ENCODE measurements at regions not wholly inside any gene's neighbourhood (a gene's known extent, or its start where the extent isn't known, plus 50 kb on each side); places are given as distances from the start of the nearest gene placed in this dataset.

DNA sequence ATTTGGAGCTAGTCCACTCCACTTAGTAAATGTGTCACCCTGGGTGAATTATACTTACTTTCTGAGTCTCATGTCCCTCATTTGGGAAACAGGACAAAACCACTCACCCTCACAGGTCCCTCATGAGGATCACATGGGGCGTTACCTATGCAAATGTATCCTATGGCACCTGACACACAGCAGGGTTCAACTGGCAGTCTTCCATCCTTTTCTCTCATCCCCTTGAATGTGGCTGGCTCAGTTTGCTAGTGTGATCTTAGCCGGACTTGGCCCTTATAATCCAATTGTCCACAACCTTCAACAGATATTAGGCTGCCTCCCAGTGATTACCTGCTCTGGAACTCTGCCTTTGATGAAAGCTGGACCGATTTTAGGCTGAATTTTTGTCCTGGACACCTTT lies 308.8 kb downstream of the MAP2K6 start:
- WGBS, 5 donors: 69 to 91% (median 86%) methylated on average over 3 of the region's 3 CpGs
- no peak for DNase-seq
- no peak overlapping the region for H3K4me3 ChIP-seq
- intact Hi-C loops (cut with DNase I; ENCODE audit: low total_unique reads): no loop called here
- H3K36me3 ChIP-seq: no peaks in the 10 kb centered on the region
- TF ChIP-seq POLR2AphosphoS5 (IDR thresholded peaks at IDR 0.05) (no peak), POLR2A (IDR thresholded peaks at IDR 0.05) (no peak)
- TF ChIP-seq, protein P1, sequence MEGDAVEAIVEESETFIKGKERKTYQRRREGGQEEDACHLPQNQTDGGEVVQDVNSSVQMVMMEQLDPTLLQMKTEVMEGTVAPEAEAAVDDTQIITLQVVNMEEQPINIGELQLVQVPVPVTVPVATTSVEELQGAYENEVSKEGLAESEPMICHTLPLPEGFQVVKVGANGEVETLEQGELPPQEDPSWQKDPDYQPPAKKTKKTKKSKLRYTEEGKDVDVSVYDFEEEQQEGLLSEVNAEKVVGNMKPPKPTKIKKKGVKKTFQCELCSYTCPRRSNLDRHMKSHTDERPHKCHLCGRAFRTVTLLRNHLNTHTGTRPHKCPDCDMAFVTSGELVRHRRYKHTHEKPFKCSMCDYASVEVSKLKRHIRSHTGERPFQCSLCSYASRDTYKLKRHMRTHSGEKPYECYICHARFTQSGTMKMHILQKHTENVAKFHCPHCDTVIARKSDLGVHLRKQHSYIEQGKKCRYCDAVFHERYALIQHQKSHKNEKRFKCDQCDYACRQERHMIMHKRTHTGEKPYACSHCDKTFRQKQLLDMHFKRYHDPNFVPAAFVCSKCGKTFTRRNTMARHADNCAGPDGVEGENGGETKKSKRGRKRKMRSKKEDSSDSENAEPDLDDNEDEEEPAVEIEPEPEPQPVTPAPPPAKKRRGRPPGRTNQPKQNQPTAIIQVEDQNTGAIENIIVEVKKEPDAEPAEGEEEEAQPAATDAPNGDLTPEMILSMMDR (IDR thresholded peaks at IDR 0.05 in 8 of 11, conservative IDR thresholded peaks at IDR 0.05 in 3 of 11): no peak
- H3K9me3 ChIP-seq: no peaks in the 10 kb centered on the region
- H3K27me3 ChIP-seq (replicated peaks in 1 of 7): no peaks in the 10 kb centered on the region
- no peak overlapping the region for H3K27ac ChIP-seq
- no peaks in the 10 kb centered on the region for H3K4me1 ChIP-seq

DNA sequence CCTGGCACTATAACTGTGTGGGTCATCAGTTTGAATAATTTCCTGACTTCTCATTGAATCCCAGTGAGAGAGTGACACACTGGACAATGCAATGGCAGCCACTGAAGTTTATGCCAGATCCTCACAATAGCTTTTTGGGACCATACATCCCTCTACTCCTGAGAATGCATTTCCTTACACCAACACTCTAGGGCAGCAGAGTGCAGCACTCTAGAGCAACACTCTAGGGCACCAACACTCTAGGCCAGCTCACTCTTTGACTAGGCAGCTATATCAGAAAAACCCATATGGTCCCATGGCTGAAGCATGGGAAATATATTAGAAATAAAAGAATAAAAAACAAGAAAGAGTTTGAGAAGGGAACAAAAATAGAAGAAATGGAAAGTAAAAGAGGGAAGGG lies 309.2 kb downstream of the MAP2K6 start:
- no peak for DNase-seq
- intact Hi-C loops (cut with DNase I; ENCODE audit: low total_unique reads): no loop called here
- Histone ChIP-seq H3K27ac (no peak overlapping the region), H3K4me1 (no peaks in the 10 kb centered on the region), H3K4me3 (no peak overlapping the region), H3K36me3 (no peaks in the 10 kb centered on the region), H3K9me3 (no peaks in the 10 kb centered on the region), H3K27me3 (replicated peaks in 1 of 7) (no peaks in the 10 kb centered on the region)
- TF ChIP-seq POLR2A (IDR thresholded peaks at IDR 0.05) (no peak), POLR2AphosphoS5 (IDR thresholded peaks at IDR 0.05) (no peak)
- TF ChIP-seq, protein P1 (IDR thresholded peaks at IDR 0.05 in 8 of 11, conservative IDR thresholded peaks at IDR 0.05 in 3 of 11): no peak

DNA sequence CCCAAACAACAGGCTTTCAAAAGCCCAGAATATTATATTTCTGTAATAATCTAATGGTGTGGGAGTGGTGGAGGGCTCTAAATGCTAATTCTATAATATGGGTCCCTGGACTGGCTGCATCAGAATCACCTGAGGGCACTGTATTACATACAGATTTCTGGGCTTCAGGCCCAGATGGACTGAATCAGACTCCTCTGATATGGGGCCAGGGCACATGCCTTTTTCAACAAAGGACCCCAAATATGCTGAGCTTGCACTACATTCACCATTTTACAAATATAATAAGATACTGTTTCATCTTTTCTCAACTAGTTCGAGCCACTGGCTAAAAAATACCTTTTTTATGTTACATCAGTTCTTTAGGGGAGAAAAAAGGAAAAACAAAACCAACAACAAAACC lies 309.7 kb downstream of the MAP2K6 start:
- no peaks in the 10 kb centered on the region for H3K36me3 ChIP-seq
- no peaks in the 10 kb centered on the region for H3K4me1 ChIP-seq
- no peak overlapping the region for H3K27ac ChIP-seq
- intact Hi-C loops (cut with DNase I; ENCODE audit: low total_unique reads): no loop called here
- H3K9me3 ChIP-seq: no peaks in the 10 kb centered on the region
- 71 to 85% (median 80%) methylated on average over 1 of the region's 1 CpG for WGBS, 5 donors
- no peaks in the 10 kb centered on the region for H3K27me3 ChIP-seq (replicated peaks in 1 of 7)
- no peak for DNase-seq
- TF ChIP-seq POLR2A (IDR thresholded peaks at IDR 0.05): no peak
- TF ChIP-seq, protein P1 (IDR thresholded peaks at IDR 0.05 in 8 of 11, conservative IDR thresholded peaks at IDR 0.05 in 3 of 11): no peak
- no peak overlapping the region for H3K4me3 ChIP-seq

DNA sequence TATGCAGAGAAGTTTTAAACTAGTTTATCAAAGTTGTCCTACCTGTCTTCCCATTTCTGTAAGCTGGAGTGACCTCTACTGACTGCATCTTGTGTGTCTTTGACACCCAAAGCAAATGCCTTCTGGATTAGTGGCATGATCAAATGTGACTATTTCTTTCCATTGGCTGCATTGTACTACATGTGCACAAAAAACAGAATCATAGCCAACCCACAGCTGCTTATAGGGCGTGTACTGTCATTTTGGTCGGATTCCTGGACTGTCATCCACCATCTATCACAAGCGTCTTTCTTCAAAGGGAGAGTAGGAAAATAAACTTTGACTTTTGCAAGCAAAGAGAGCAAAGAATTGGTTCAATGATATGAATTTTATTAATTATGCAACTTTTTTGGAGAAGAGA lies 310.6 kb downstream of the MAP2K6 start:
- no peak for DNase-seq
- TF ChIP-seq, protein P1 (IDR thresholded peaks at IDR 0.05 in 8 of 11, conservative IDR thresholded peaks at IDR 0.05 in 3 of 11): no peak
- TF ChIP-seq POLR2A (IDR thresholded peaks at IDR 0.05) (no peak), POLR2AphosphoS5 (IDR thresholded peaks at IDR 0.05) (no peak)
- WGBS, 5 donors: 78 to 92% (median 89%) methylated on average over 3 of the region's 3 CpGs
- Histone ChIP-seq H3K4me3 (no peak overlapping the region), H3K36me3 (no peaks in the 10 kb centered on the region), H3K4me1 (no peaks in the 10 kb centered on the region), H3K9me3 (no peaks in the 10 kb centered on the region), H3K27me3 (replicated peaks in 1 of 7) (no peaks in the 10 kb centered on the region), H3K27ac (no peak overlapping the region)
- intact Hi-C loops (cut with DNase I; ENCODE audit: low total_unique reads): no loop called here
